Immature natural killer cell (primary cell): ENCODE measurements at regions not wholly inside any gene's neighbourhood (a gene's known extent, or its start where the extent isn't known, plus 50 kb on each side); places are given as distances from the start of the nearest gene placed in this dataset.

ENCODE experiments used
- DNase-seq, 3 donors: peaks; one replicate each; pipeline ENCODE4 v3.0.0; 2022; ENCODE audit warnings: mixed read lengths in 1 of 3
- H3K27ac Mint-ChIP-seq, 6 donors: one replicate each; pipeline ENCODE4 v1.8.0; 2020; ENCODE audit warnings: mixed read lengths in 6 of 6, mild to moderate bottlenecking in 5 of 6, inconsistent platforms in 4 of 6, moderate library complexity in 3 of 6
- H3K27me3 Mint-ChIP-seq, 3 donors: one replicate each; pipeline ENCODE4 v1.8.0; 2020 to 2021; ENCODE audit warnings: low read depth in 3 of 3, mild to moderate bottlenecking in 3 of 3, mixed read lengths in 3 of 3, moderate library complexity in 3 of 3, inconsistent platforms in 1 of 3
- H3K36me3 Mint-ChIP-seq, 3 donors: one replicate each; pipeline ENCODE4 v1.8.0; 2020; ENCODE audit warnings: mixed read lengths in 3 of 3, inconsistent platforms in 2 of 3, mild to moderate bottlenecking in 2 of 3
- H3K4me1 Mint-ChIP-seq, 2 donors: one replicate each; pipeline ENCODE4 v1.8.0; 2020; ENCODE audit warnings: inconsistent platforms in 2 of 2, mild to moderate bottlenecking in 2 of 2, mixed read lengths in 2 of 2, moderate library complexity in 1 of 2
- H3K4me3 Mint-ChIP-seq, 5 donors: one replicate each; pipeline ENCODE4 v1.8.0; 2020; ENCODE audit warnings: mild to moderate bottlenecking in 5 of 5, mixed read lengths in 5 of 5, inconsistent platforms in 3 of 5, moderate library complexity in 3 of 5
- H3K9me3 Mint-ChIP-seq, 6 donors: one replicate each; pipeline ENCODE4 v1.8.0; 2020; ENCODE audit warnings: mild to moderate bottlenecking in 6 of 6, mixed read lengths in 6 of 6, inconsistent platforms in 4 of 6, moderate library complexity in 3 of 6

DNA sequence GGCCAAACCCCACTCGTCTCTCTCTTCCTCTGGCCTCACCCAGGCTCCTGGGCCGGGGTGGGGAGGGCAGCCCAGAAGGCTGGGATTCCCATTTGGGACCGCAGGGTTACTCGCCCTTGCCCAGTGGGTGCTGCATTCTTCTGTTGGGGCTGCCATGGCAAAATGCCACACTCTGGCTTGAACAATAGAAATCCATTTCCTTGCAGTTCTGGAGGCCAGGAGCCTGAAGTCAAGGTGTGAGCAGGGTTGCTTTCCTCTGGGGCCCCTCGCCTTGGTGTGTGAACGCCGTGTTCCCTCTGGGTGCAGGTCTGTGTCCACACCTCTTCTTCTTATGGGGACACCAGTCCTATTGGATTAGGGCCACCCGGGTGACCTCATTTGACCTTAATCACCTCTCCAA, 105.8 kb upstream of the GSE1 start:
- Mint-ChIP-seq H3K27ac (no peak overlapping the region), H3K36me3 (no peaks in the 10 kb centered on the region), H3K27me3 (peaks cover 2 to 8% (median 2%) of the 10 kb centered on the region in 3 donors), H3K4me1 (no peaks in the 10 kb centered on the region), H3K4me3 (no peak overlapping the region), H3K9me3 (peaks cover 0 to 2% (median 0%) of the 10 kb centered on the region in 6 donors)
- no peak for DNase-seq

DNA sequence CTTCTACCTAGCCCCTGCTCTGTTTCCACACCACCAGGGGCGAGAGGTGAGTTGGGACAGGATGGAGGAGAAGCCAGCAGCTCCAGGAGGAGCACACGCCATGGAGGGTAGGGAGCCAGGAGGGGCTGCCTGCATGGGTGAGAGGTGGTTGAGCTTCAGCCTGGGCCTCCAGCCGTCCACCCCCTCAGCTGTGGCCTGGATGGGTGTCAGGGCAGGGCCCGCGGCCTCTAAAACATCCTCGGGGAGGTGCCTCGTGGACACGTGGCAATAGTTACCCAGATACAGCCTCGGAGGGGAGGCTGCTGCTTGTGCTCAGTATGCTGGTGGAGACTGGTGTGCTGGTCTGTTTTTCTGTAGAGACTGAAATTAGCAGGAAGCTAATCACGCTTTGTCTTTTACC, 104.7 kb upstream of the GSE1 start:
- H3K4me1 Mint-ChIP-seq = no peaks in the 10 kb centered on the region
- H3K9me3 Mint-ChIP-seq = peaks cover 0 to 2% (median 0%) of the 10 kb centered on the region in 6 donors
- H3K27me3 Mint-ChIP-seq = peaks cover 2 to 8% (median 3%) of the 10 kb centered on the region in 3 donors
- no peaks in the 10 kb centered on the region for H3K36me3 Mint-ChIP-seq
- no peak overlapping the region for H3K4me3 Mint-ChIP-seq
- no peak overlapping the region for H3K27ac Mint-ChIP-seq
- no peak for DNase-seq

DNA sequence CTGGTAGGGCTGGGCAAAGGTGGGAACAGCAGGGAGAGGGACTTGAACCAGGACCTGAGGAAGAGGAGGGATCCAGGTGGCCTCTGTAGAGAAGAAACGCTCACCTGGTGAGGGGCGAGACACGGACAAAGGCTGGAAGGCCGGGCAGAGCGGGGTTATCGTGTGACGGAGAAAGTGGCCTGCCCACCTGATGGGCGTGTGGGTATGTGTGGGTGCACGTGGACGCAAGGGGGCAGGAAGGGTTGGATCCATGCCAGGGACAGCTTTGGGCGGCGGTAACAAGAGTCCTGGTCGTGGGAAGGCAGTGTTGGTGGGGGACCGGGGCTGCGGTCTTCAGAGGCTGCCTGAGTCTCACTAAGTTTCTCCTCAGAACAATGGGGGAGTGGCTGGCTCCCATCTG, 104.1 kb upstream of the GSE1 start:
- H3K4me3 Mint-ChIP-seq = no peak overlapping the region
- H3K9me3 Mint-ChIP-seq = peaks cover 0 to 2% (median 0%) of the 10 kb centered on the region in 6 donors
- H3K27ac Mint-ChIP-seq = peak overlapping the region in 1 of 6 donors; percentile 65
- no peak for DNase-seq
- H3K36me3 Mint-ChIP-seq = no peaks in the 10 kb centered on the region
- H3K4me1 Mint-ChIP-seq = no peaks in the 10 kb centered on the region
- H3K27me3 Mint-ChIP-seq = peaks cover 2 to 7% (median 3%) of the 10 kb centered on the region in 3 donors

DNA sequence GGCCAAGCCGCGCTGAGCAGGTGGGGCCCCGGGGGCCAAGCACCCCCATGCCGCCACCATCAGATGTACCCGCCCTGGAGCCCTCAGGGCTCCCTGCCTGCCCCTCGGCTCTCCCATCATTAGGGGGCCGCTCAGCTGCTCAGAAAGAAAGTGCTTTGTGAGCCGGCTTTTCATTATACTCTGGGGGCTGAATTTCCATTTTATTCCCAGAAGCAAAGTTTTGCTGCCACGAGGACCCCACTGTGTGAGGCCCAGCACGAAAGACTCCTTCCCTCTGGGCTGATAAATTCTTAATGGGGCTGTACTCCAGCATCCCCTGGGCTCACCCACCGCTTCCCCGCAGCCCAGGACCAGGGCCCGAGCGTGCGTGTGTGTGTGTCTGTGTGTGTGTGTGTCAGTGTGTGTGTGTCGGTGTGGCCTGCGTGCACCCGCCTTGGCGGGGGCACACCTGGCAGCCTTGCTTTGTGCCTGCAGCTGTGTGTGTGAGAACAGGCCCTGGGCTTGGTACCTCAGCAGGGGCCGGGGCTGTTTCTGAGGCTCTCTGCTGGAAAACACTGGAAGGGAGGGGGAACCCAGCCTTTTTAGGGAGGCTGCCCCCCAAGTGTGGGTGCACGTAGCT, 103.0 kb upstream of the GSE1 start:
- H3K4me3 Mint-ChIP-seq = no peak overlapping the region
- H3K4me1 Mint-ChIP-seq = no peaks in the 10 kb centered on the region
- no peak overlapping the region for H3K27ac Mint-ChIP-seq
- DNase-seq = no peak
- H3K36me3 Mint-ChIP-seq = no peaks in the 10 kb centered on the region
- H3K9me3 Mint-ChIP-seq = peaks cover 0 to 2% (median 0%) of the 10 kb centered on the region in 6 donors
- peaks cover 2 to 6% (median 3%) of the 10 kb centered on the region in 3 donors for H3K27me3 Mint-ChIP-seq

DNA sequence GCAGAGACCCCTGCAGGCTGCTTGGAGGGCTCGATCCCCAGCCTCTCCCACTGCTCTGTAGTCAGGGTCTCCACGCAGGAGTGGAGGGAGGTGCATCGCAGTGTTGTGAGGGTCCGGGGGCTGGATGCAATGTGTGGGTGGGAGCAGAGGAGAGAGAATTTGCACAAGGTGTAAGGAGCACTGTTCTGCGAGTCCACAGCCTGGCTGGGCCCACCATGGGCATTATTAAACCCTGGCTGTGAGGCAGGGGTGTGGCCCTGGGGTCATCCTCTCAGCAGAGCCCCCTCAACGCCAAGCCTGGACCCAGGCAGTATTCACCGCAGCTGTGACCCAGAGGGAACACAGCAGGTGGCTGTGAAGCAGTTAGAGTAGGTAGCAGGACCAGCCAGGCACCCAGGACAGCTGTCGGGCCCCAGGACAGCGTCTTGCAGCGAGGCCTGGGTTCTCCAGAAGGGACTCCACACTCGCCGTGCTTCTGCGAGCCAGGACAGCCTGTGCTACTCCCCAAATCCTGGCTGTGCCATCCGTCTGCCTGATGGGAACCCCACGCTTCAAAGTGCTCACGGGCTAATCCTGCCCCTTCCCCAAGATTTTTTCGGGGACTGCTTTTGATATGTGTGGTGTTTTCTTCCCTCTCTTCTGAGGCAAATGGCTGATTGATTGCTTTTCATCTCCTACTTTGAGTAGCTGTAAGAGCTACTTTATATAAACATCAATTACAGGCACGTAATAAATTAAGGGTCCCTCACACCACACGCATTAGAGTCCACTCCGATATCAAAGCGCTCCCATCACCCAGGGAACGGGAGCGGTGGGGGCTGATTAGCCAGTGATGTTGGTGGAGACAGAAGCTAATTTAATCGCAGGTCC, 100.9 kb upstream of the GSE1 start:
- H3K27me3 Mint-ChIP-seq = peaks cover 3 to 7% (median 4%) of the 10 kb centered on the region in 3 donors
- H3K27ac Mint-ChIP-seq = no peak overlapping the region
- no peaks in the 10 kb centered on the region for H3K36me3 Mint-ChIP-seq
- no peak for DNase-seq
- H3K4me1 Mint-ChIP-seq = no peaks in the 10 kb centered on the region
- no peak overlapping the region for H3K4me3 Mint-ChIP-seq
- H3K9me3 Mint-ChIP-seq = peaks cover 0 to 2% (median 0%) of the 10 kb centered on the region in 6 donors

DNA sequence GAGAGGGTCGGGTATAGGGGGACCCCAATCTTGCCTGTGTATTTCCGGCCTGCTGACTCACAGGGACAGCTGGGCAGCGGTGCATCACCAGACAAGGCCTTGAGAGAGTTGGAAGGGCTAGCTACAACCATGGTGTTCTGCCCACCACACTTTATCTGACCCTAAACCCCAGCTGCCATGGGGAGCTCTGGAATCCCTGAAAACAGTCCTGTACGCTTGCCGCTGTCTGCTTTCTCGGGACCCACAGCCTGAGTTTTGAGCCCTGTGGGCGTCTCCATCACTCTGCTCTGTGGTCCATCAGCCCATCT, 100.4 kb upstream of the GSE1 start:
- Mint-ChIP-seq H3K4me3 (no peak overlapping the region), H3K4me1 (peaks cover 0 to 3% of the 10 kb centered on the region in 2 donors), H3K27me3 (peaks cover 3 to 11% (median 4%) of the 10 kb centered on the region in 3 donors), H3K9me3 (peaks cover 0 to 5% (median 0%) of the 10 kb centered on the region in 6 donors), H3K27ac (no peak overlapping the region), H3K36me3 (no peaks in the 10 kb centered on the region)
- DNase-seq = no peak

DNA sequence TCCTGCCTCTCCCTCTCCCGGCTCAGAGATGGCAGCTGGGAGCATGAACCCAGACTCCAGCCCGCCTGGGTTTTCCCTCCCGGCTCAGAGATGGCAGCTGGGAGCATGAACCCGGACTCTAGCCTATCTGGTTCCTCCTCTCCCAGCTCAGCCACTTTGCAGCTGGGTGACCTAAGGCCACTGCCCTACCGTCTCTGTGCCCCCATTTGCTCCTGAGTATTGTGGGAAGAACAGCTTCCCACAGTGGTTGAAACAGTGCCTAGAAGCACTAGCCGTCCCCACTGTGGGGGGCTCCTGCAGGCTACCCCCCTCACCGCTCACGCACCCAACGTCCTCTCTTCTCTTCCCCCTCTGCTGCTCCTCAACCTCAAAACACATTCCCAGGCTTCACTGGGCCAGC, 99.9 kb upstream of the GSE1 start:
- H3K9me3 Mint-ChIP-seq = peaks cover 0 to 5% (median 0%) of the 10 kb centered on the region in 6 donors
- H3K4me1 Mint-ChIP-seq = peaks cover 1 to 4% of the 10 kb centered on the region in 2 donors
- H3K27ac Mint-ChIP-seq = no peak overlapping the region
- no peak overlapping the region for H3K4me3 Mint-ChIP-seq
- H3K27me3 Mint-ChIP-seq = peaks cover 4 to 13% (median 4%) of the 10 kb centered on the region in 3 donors
- DNase-seq = no peak
- no peaks in the 10 kb centered on the region for H3K36me3 Mint-ChIP-seq

DNA sequence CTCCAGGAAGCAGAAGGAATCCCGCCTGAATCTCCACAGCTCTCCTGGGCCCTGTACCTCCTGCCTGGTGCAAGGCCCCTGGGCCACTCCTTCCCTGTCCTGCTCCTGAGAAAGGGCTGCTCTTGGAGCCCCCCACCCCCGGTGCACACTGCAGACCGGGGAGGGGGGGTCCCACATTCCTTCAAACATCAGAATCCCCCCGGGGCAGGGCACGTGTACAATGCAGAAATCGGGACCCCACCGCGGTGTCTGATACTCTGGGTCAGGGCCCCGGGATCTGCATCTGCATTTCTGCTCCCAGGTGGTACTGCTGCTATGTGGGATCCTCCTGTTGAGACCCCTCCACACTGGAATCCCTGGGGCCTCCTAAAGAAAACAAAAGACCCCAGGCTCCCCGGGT, 99.5 kb upstream of the GSE1 start:
- Mint-ChIP-seq H3K4me1 (peaks cover 6 to 9% of the 10 kb centered on the region in 2 donors), H3K4me3 (no peak overlapping the region), H3K27ac (no peak overlapping the region), H3K9me3 (peaks cover 0 to 5% (median under 1%) of the 10 kb centered on the region in 6 donors), H3K36me3 (no peaks in the 10 kb centered on the region), H3K27me3 (peaks cover 7 to 18% (median 9%) of the 10 kb centered on the region in 3 donors)
- no peak for DNase-seq

DNA sequence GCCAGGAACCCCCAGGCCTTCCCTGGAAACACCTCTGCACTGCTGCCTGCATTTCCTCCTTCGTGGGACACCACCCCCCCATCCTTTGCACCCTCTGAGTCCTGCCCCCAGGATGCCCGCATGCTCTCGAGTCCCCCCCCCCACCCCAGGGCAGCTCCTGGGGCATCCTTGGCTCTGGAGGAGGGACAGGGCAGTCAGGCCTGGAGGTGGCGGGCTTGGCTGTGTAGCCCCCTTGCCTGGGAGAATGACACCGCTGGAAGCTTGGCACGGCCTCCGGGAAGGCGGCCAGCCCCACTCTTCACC, 98.9 kb upstream of the GSE1 start:
- Mint-ChIP-seq H3K27me3 (peaks cover 9 to 23% (median 15%) of the 10 kb centered on the region in 3 donors), H3K4me1 (peaks cover 12 to 14% of the 10 kb centered on the region in 2 donors), H3K36me3 (peaks cover 0 to under 1% (median 0%) of the 10 kb centered on the region in 3 donors), H3K27ac (no peak overlapping the region), H3K4me3 (no peak overlapping the region), H3K9me3 (peaks cover 4 to 8% (median 6%) of the 10 kb centered on the region in 6 donors)
- DNase-seq = no peak

DNA sequence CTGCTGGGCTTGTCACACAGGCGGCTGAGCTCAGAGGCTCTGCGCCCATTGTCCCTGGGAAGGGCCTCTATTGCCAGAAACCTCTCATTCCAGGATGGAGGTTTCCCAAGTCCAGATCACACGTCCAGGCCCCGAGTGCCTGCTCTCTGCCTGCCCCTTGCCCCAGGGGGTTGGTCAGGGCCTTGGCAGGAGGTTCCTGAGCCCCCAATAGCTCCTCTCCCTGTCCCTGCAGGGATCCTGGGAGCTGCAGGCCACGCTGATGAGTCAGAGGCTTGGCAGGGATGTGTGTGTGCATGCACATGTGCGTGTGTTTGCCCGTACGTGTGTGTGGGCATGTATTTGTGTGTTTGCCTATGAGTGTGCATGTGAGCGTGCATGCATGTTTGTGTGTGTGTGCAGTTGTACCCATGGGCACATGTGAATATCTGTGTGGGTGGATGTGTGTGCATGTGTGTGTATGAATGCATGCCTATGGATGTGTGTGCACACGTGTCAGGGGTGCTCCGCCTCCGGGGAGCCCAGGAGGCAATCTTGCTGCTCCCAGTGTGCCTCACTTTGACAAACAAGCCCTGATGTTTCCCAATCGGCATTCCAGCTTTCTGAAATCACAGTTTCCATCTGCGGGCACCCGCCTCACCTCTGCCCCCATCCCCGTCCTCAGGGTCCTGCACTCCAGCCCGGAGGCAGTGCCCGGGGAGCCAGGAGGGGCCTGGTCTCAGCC, 98.4 kb upstream of the GSE1 start:
- Mint-ChIP-seq H3K9me3 (peaks cover 6 to 13% (median 10%) of the 10 kb centered on the region in 6 donors), H3K27me3 (peaks cover 13 to 28% (median 20%) of the 10 kb centered on the region in 3 donors), H3K4me3 (no peak overlapping the region), H3K27ac (no peak overlapping the region), H3K36me3 (peaks cover 3 to 5% (median 4%) of the 10 kb centered on the region in 3 donors), H3K4me1 (peaks cover 17 to 18% of the 10 kb centered on the region in 2 donors)
- no peak for DNase-seq

DNA sequence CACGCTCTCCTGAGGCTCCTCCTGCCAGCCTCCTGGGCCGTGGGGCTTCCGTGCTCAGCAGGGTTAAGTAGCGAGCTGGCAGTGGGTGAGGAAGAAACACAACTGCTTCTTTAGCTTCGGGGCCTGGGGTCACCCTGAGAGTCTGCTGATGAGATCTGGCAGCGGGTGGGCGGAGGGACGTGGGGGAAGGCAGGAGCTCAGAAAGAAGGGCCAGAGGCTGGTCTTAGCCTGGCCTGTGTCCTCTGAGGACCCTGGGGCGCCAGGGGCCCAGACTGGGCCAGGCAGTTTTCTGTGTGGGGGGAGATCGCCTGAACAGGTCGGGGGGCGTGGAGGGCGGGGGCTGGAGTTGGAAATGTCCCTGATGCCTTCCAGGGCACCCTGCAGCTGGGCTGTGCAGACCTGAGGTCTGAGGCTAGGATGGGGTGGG, 97.8 kb upstream of the GSE1 start:
- Mint-ChIP-seq H3K9me3 (peaks cover 6 to 14% (median 10%) of the 10 kb centered on the region in 6 donors), H3K36me3 (peaks cover 3 to 5% (median 4%) of the 10 kb centered on the region in 3 donors), H3K4me3 (no peak overlapping the region), H3K27me3 (peaks cover 14 to 34% (median 22%) of the 10 kb centered on the region in 3 donors), H3K4me1 (peaks cover 21 to 22% of the 10 kb centered on the region in 2 donors), H3K27ac (no peak overlapping the region)
- DNase-seq = no peak

DNA sequence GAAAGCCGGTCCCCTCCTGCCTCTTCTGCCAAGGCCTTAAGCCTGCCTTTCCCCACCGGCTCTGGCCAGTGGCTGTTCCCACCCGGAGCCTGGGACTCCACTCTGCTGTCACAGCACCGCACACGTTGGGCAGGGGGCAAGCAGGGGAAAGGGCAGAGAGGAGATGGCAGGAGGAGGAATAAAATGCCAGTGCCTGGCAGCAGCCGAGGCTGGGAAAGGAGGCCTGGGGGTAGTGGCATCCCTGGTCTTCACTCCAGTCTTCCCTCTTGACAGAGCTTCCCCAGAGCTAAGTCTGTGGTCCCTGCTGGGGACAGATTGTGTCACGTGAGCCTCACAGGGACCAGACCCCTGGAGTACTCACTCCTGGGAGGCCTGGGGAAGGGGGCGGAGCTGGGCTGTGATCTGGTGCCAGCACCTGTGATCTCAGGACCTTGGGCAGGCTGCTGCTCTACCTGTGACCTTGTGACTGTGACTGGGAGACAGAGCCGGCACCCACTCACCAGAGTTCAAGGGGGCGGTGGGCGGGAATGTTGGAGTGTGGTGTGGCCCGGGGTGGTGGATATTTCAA, 97.2 kb upstream of the GSE1 start:
- Mint-ChIP-seq H3K27me3 (peaks cover 14 to 39% (median 26%) of the 10 kb centered on the region in 3 donors), H3K36me3 (peaks cover 3 to 5% (median 4%) of the 10 kb centered on the region in 3 donors), H3K4me3 (no peak overlapping the region), H3K4me1 (peaks cover 21 to 22% of the 10 kb centered on the region in 2 donors), H3K27ac (no peak overlapping the region), H3K9me3 (peaks cover 6 to 14% (median 10%) of the 10 kb centered on the region in 6 donors)
- DNase-seq = no peak

DNA sequence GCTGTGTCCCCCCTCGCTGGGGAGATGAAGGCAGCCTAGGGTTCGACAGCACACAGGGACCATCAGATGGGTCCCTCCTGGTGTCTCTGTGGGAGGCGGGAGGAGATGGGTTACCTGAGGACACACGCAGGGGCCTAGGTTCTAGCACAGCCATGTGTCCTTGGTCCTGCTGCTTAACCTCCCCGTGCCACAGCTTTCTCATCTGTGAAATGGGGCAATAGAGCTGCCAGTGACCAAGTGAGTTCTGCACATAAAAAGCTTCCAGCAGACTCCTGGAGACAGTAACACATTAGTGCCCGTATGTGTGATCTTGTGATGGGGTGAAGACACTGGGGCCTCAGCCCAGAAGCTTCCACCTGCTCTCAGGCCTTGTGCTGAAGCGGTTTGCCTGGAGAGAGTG, 96.0 kb upstream of the GSE1 start:
- no peak for DNase-seq
- H3K27me3 Mint-ChIP-seq = peaks cover 23 to 45% (median 30%) of the 10 kb centered on the region in 3 donors
- no peak overlapping the region for H3K4me3 Mint-ChIP-seq
- peak overlapping the region in 5 of 6 donors; percentile 57 to 85 (median 74) for H3K27ac Mint-ChIP-seq
- H3K36me3 Mint-ChIP-seq = peaks cover 3 to 5% (median 4%) of the 10 kb centered on the region in 3 donors
- peaks cover 6 to 14% (median 10%) of the 10 kb centered on the region in 6 donors for H3K9me3 Mint-ChIP-seq
- H3K4me1 Mint-ChIP-seq = peaks cover 21 to 27% of the 10 kb centered on the region in 2 donors
